Cardiac muscle cell (in vitro differentiated cells and primary cell): ENCODE measurements at regions not wholly inside any gene's neighbourhood (a gene's known extent, or its start where the extent isn't known, plus 50 kb on each side); places are given as distances from the start of the nearest gene placed in this dataset.

Source experiments
- DNase-seq, 2 donors: peaks; one replicate each; pipeline versions ENCODE4 v3.0.0 to v3.0.0-alpha.2; 2010 to 2017; ENCODE audit warnings: low read depth in 1 of 2, low spot score in 1 of 2
- H3K27ac ChIP-seq: fragments of 200-600 bp; sonication (generic); 2 replicates; pipeline ENCODE4 v1.5.1; 2016
- H3K27me3 ChIP-seq: fragments of 200-600 bp; sonication (generic); 2 replicates; pipeline ENCODE4 v1.6.0; 2016; ENCODE audit warnings: control low read depth
- H3K36me3 ChIP-seq: fragments of 200-600 bp; sonication (generic); 2 replicates; pipeline ENCODE4 v1.5.1; 2016; ENCODE audit warnings: control low read depth
- H3K4me1 ChIP-seq: fragments of 200-600 bp; sonication (generic); 2 replicates; pipeline ENCODE4 v1.8.1; 2017; ENCODE audit warnings: low read depth, mild to moderate bottlenecking, mixed run types
- H3K4me3 ChIP-seq: fragments of 200-600 bp; sonication (generic); 2 replicates; pipeline ENCODE4 v1.5.1; 2016; ENCODE audit warnings: mild to moderate bottlenecking
- H3K9me3 ChIP-seq: fragments of 200-600 bp; sonication (generic); 2 replicates; pipeline ENCODE4 v1.5.1; 2017; ENCODE audit warnings: low read depth, mild to moderate bottlenecking, control low read depth
- CTCF ChIP-seq: IDR thresholded peaks from 2 replicates; pipeline ENCODE4 v1.5.1; 2012; ENCODE audit warnings: low read depth, mild to moderate bottlenecking, low read length

GRCh38 chr6:1179571-1180459 is 132.1 kb upstream of the FOXQ1 start:
- H3K36me3 ChIP-seq = no peaks in the 10 kb centered on the region
- DNase-seq = no peak
- no peak for TF ChIP-seq CTCF
- no peaks in the 10 kb centered on the region for H3K9me3 ChIP-seq
- no peak overlapping the region for H3K27ac ChIP-seq
- H3K27me3 ChIP-seq = peaks cover 7% of the 10 kb centered on the region
- no peaks in the 10 kb centered on the region for H3K4me1 ChIP-seq
- H3K4me3 ChIP-seq = no peak overlapping the region

- no peak for TF ChIP-seq CTCF
- no peaks in the 10 kb centered on the region for H3K9me3 ChIP-seq
- H3K27ac ChIP-seq = no peak overlapping the region
- peaks cover 3% of the 10 kb centered on the region for H3K27me3 ChIP-seq
- no peak overlapping the region for H3K4me3 ChIP-seq
- no peaks in the 10 kb centered on the region for H3K36me3 ChIP-seq
- no peaks in the 10 kb centered on the region for H3K4me1 ChIP-seq
- DNase-seq = no peak
Observed at GRCh38 chr6:1178590-1178989, 133.3 kb upstream of the FOXQ1 start.

GRCh38 chr6:1176567-1176966 is 135.3 kb upstream of the FOXQ1 start:
- TF ChIP-seq CTCF = no peak
- Histone ChIP-seq H3K27me3 (peaks cover 3% of the 10 kb centered on the region), H3K9me3 (no peaks in the 10 kb centered on the region), H3K36me3 (no peaks in the 10 kb centered on the region), H3K27ac (no peak overlapping the region), H3K4me3 (no peak overlapping the region), H3K4me1 (no peaks in the 10 kb centered on the region)
- no peak for DNase-seq

GRCh38 chr6:1175877-1176276 is 136.0 kb upstream of the FOXQ1 start:
- Histone ChIP-seq H3K4me3 (no peak overlapping the region), H3K4me1 (no peaks in the 10 kb centered on the region), H3K36me3 (no peaks in the 10 kb centered on the region), H3K27me3 (no peaks in the 10 kb centered on the region), H3K9me3 (no peaks in the 10 kb centered on the region), H3K27ac (no peak overlapping the region)
- TF ChIP-seq CTCF = no peak
- DNase-seq = no peak

GRCh38 chr6:1170794-1171193 is 141.1 kb upstream of the FOXQ1 start:
- H3K36me3 ChIP-seq = no peaks in the 10 kb centered on the region
- DNase-seq = peak; percentile 19 to 52
- H3K27ac ChIP-seq = no peak overlapping the region
- no peaks in the 10 kb centered on the region for H3K9me3 ChIP-seq
- no peaks in the 10 kb centered on the region for H3K27me3 ChIP-seq
- no peak overlapping the region for H3K4me3 ChIP-seq
- no peaks in the 10 kb centered on the region for H3K4me1 ChIP-seq
- TF ChIP-seq CTCF = no peak
